Body of pancreas (tissue), 4 donors: ENCODE measurements at regions not wholly inside any gene's neighbourhood (a gene's known extent, or its start where the extent isn't known, plus 50 kb on each side); places are given as distances from the start of the nearest gene placed in this dataset.

Experiments used
- CTCF ChIP-seq, 7 experiments: fragments of 450-650 bp in 4 of 7; fragments of 200-600 bp in 3 of 7; sonication (generic) in 3 of 7; IDR thresholded peaks; one replicate each; pipeline ENCODE4 v1.5.1; 2016 to 2019; ENCODE audit warnings: antibody characterized with exemption in 7 of 7
- POLR2A ChIP-seq, 3 donors: fragments of 450-650 bp; IDR thresholded peaks; one replicate each; pipeline ENCODE4 v1.6.1; 2016; ENCODE audit warnings: antibody characterized with exemption in 3 of 3, mild to moderate bottlenecking in 2 of 3

DNA sequence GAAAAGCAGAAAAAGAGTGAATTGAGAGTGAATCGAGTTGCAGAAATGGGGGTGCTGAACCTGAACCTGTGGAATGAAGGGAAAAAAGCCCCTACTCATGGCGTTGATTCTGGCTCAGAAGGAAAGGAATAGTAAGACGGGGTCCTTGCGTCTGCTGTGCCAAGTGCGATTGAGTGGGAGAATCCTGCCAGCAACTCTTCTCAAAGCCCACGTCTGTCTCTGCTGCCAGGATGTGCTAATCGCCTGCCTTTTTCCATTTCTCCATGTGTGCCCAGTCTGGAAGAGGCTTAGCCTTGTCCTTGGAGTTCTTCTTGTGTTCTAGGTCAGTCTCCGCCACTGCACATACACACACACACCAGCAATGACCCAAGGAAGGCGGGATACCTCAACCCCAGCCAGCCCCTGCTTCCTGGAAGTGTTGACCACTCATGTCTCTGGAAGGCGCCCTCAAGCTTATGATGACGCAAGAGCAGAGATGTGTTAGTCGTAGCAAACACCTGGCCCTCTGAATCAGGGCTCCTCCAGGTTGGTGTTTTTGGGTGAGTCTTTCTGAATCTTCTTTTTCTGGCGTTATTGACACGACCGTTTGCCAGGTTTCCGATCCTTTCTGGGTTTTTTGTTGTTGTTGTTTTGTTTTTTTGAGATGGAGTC is 262.4 kb upstream of the PROK2 start:
- TF ChIP-seq CTCF (IDR thresholded peaks at IDR 0.05) (no peak), POLR2A (IDR thresholded peaks at IDR 0.05) (no peak)
